SKM-1 (cell line): ENCODE measurements at regions not wholly inside any gene's neighbourhood (a gene's known extent, or its start where the extent isn't known, plus 50 kb on each side); places are given as distances from the start of the nearest gene placed in this dataset.
"Not testable (repeated sequence)": the region's sequence is repeated elsewhere in the genome, so short reads cannot be mapped to it uniquely, and the experiment has no call there.

ENCODE experiments used
- DNase-seq: peaks from one replicate; lab custom pipeline; 2025; ENCODE audit not compliant: unreplicated experiment; lab: John Stamatoyannopoulos, UW

DNA sequence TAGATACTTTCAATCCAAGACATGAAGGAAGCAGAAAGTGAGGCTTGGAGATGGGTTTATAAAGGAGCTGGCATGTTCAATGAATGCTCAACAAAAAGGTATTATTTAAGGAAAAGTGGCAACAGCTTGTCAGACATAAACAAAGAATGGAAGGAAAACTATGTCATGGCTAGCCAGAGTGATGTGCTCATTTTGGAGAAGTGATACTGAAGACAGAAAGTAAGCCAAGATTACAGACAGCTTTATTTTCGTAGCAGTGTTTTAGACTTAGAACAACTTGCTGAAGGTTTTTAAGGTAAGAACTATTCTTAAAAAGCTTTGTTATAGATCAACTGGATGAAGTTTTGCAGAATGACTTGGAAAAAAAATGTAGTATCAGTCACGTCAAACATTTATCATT lies 160.5 kb upstream of the FERD3L start:
- no peak for DNase-seq

DNA sequence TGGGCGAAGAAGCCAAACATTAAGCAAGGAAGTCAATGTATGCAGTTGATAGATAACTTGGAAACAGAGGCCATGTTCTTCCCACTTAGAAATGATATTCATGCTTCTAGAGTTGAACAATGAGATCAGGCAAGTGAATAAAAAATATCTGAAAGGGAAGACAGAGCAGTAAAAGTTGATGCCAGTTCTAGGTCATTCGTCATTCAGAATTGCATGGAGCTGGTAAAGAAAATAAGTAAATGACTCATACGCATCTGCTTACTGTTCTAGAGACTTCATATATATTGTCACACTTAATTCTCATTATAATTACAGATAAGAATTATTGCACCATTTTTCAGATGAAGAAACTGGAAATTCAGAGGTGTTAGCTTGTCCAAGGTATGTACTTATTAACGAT lies 158.9 kb upstream of the FERD3L start:
- no peak for DNase-seq

DNA sequence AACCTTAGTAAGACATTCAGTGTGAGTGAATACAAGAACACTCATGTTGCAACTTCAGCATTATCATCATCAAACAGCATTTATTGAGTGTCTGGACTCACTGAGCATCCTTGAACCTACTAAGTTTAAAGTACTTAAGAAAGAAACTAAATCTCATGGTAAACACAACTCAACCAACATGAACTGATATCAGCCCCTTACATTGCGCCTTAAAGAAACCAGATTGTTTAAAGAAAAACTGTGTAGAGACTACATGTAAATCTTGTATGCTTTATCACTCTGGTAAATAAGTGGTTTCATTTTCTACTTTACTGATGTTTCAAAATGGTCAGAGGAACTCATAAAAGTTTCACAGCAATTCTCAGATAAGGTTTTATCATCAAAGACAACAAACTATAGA lies 157.5 kb upstream of the FERD3L start:
- DNase-seq: no peak

DNA sequence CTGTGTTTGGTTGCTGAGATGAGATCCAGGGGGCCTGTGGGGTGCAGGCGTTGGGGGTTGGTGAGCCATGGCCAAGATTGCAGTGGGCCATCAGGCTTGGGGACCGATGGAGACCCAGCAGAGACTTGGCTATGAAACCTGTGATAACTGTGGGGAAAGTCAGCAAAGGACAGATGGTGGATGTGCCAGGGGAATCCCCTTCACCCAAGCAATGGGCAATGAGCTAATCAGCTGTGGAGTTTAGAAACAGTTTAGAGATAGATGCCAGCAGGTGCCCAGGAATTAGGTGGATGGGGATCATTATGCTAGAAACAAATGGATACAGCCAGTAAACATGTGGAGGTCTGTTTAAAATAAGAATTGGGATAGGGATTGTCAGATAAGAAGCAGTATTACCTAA lies 151.4 kb upstream of the FERD3L start:
- DNase-seq: no peak

DNA sequence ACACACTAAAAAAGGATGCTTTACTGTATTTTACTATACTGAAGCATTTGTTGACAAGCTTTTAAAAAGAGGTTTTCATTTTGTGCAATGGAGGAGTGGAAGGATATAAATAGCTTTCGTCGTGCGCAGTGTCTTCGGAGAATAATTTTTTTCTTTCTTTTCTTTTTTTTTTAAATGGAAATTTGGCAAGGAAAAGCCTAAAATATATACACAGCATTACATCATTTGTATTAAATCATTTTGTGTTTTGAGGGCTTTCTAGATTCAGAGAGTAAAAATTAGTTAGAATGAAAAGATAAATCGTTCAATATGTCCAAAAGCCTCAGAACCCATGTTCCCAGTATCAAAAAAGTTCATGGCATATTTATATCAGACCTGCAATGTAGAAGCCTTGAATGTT lies 150.2 kb upstream of the FERD3L start:
- no peak for DNase-seq

DNA sequence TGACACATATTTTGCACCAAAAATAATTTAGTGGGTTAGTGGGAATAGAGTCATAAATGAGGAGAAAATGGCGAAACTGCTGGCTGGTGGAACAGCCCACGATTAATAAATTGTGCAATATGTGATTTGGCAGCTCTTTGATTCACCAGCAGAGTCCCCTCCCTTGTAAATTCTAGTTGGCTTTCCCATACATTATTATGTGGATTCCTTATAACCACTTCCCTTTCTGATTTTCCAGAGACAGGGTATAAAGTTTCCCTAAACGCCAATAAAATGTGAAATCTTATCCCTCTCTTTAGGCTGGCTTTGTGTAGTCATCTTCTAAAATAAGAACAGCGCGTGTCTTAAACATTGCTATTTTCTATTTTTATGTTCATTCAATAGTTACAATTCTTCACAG lies 149.4 kb upstream of the FERD3L start:
- no peak for DNase-seq

DNA sequence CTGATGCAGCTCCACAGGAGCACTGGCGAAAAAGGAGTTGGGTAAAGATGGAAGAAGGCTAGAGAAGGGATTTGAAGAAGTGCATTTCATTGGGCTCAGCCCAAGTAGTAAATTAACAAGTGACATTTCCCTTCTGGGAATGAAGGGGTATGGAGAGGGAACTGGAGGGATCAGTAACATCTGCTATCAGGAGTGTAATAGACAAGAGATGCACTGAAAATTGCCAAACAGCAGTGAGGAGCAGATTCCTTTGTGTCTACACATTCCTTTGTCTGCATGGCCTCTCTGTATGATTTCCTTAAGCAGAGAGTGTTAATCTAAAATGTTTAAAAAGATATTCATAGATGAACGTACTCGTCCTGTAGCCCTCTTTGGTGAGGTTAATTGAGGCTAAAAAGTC lies 148.2 kb upstream of the FERD3L start:
- no peak for DNase-seq

DNA sequence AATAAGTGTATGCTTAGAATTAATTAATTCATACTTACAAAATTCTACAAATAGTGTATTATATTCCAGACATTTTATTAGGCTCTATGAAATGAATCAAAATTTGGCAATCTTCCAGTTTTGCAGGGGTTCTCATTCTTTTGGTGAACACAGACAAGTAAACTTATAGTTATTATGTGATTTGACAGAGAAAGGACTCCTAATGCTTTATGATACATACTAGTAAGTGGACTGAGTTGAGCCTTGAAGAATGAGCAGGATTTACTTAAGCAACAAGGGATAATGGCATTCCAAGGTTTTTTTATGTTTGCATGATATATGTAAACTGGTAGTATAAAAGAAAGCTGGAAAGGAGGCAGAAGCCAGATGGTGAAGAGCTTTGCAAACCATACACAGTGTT lies 145.7 kb upstream of the FERD3L start:
- no peak for DNase-seq

DNA sequence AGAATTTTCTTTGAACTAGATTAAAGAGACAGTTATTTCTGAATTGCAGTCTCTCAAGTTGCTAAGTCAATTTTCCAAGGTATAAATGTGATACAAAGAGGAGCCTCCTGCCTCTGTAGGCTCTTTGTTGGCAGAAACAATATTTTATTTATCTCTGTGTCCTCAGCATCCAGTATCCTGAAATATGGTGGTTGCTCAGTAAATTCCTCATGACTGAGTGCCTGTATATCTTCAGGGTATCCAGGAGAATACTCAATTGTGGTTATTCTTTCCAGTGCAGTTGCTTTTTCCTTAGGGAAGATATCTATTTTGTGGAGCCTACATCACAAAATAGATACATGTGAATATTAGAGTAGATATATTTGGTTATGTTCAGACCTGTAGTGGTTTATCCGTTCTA lies 144.8 kb upstream of the FERD3L start:
- DNase-seq: no peak

DNA sequence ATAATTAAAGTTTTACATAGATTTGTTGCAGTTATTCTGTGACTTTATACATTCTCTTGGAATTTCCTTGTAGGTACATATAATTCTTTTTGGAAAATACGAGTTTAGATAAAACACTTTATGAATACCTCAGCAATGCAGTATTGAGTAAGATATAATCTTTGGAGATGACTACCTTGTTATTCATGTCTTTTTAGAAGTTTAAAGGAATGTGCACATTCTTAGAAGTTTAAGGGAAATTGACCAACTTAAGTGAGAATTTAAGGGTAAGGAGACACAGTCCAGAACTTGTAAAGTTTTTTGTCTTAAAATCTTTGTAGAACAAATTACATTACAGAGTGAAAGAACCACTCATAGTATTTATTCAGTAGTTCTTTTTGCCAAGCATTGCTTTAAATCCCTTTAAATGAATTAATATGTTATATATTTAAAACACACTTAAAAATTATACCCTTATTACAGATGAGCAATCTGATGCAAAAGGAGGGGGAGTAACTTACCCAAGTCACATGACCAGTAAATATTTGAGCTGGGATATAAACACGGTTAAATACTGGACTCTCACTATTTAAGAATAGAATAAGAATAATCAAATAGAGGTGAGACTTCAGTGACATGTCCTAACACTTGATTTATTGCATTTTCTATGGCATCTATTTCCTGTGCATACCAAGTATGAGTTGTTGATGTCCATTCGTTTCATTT lies 139.5 kb upstream of the FERD3L start:
- DNase-seq: no peak

DNA sequence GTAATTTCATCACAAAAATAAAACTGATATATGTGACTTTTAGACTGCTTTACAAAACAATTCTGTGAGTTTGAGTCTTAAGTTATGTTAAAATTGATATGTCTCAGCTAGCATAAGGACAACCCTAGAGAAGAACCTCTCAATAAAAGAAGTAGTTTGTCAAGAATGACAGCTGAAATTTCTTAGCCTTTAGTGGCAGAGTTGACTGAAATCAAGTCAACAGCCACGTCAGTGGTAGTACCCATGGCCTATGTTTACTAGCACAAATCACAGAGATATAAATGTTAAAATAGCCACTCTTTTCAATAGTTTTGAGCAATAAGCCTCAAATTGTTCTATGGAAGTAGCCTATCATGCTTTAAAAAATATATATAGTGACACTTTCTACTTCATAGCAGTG lies 138.9 kb upstream of the FERD3L start:
- no peak for DNase-seq

DNA sequence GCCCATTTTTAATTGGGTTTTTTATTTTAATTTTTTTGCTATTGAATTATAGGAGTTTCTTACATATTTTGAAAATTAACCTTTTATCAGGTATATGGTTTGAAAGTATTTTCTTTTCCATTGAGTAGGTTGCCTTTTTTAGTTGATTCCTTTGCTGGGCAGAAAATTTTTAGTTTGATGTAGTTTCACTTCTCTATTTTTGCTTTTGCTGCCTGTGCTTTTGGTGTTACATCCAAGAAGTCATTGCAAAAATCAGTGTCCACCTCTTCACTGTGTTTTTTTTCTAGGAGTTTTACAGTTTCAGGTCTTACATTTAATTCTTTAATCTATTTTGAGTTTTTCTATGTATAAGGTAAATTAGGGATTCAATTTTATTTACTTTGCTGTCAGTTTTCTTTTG lies 129.8 kb upstream of the FERD3L start:
- no peak for DNase-seq

DNA sequence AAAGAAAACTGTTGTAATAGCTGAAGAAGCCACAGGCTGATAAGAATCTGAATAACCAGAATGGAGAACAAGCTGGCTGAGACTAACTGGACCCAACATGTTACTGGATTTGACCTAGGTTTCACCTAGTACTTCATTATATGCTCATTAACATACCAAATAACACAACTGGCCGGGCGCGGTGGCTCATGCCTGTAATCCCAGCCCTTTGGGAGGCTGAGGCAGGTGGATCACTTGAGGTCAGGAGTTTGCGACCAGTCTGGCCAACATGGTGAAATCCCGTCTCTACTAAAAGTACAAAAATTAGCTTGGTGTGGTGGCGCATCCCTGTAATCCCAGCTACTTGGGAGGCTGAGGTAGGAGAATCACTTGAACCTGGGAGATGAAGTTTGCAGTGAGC lies 127.1 kb upstream of the FERD3L start:
- DNase-seq: not testable (repeated sequence)

DNA sequence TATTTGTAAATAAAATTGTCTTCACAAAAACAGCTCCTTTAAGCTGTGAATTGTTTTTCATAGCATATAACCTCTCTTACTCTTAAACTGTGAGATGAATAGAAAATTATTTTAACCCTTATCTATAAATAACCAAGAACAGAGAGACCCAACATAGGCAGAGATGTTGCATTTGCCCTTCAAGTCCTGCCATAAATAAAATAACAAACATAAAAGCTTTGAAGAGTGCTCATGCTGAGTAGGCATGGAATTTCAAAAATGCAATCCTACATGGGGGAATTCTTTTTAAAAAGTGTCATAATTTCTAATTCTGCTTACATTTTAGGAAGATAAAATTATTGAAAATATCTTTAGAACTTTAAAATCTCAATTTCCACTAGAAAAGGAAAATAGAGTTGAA lies 124.1 kb upstream of the FERD3L start:
- DNase-seq: no peak

DNA sequence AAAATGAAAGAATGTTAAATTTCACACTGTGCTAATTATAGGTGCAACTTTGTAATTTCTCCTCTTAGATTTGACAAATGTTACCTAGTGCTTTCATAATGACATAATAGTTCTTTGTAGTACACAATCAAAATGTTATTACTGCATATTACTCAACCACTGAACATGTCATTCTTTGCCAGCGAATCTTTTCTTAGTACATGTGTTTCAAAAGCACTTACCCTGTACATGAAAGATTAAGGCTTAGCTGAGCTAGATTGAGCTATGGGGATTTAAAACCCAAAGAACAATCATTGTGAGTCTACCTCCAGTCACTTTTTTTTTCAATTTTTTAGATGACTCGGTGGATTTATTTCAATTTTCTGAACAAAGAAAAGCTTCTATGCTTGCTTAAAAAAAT lies 123.5 kb upstream of the FERD3L start:
- DNase-seq: no peak

DNA sequence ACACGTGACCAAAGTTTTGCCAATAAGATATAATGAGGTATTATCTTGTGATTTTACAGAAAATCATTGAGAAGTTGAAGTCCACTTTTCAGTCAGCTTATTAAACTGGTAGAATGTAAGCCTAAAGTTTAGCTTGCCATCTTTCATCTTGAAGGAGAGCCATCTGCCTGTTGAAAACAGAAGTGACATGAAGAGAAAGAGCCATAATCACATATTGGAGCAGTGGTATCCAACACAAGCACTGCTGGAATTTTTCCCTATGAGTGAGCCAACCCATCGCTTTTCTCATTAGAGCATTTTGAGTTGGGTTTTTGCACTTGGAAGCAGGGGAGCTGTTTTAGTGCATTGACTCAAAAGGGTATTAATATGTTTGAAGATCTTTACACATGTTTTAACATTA lies 117.6 kb upstream of the FERD3L start:
- no peak for DNase-seq

DNA sequence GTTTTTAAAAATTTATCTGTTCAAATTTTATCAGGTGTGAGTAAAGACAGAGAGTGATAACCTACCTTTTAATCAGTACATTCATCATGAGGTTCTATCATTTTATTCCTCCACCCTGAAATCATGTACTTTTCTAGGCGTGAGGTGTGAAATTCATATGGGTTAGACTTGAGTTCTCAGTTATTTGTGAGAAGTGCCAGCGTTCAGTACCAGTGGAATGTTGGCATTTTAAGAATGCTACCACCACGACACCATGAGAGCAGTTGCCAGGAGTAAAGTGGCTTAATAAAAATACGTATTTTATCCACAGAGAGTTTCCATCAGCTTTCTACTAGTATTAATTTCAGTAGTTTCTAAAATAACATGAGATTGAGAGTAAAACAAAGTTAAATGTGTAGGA lies 104.1 kb upstream of the FERD3L start:
- no peak for DNase-seq

DNA sequence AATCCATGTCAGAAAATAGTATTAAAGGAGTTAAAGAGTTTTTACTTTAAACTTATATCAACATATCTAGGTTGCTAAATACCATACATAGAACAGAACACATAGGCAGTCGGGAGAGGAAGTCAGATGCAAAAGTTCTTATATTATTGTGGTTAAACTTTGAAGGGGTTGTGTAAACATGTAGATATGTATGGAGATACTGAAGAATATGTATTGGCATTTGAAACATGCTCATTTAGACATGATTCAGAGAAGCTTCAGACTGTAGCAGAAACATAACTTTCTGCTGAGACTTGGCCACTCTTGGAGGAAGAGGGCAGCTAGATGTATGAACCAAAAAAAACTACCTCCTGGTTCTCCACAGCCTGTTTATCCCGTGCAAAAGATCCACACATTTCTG lies 103.5 kb upstream of the FERD3L start:
- no peak for DNase-seq

DNA sequence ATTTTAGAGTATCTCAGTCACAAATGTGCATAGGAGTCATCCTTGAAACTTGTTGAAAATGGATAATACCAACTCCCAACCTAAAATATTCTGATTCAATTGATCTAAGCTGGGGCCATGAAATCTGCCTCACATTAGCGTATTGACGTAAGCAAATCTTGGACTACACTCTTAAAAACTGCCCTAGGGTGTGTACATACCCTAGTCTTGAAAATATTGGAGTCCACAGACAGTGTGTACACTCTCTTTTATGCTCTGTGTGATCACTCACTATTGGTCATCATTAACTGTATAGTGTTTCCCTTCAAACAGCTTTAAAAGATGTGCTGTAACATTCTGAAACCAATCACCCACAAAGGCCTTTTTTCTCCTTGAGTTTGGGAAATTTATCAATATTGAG lies 102.9 kb upstream of the FERD3L start:
- DNase-seq: no peak

DNA sequence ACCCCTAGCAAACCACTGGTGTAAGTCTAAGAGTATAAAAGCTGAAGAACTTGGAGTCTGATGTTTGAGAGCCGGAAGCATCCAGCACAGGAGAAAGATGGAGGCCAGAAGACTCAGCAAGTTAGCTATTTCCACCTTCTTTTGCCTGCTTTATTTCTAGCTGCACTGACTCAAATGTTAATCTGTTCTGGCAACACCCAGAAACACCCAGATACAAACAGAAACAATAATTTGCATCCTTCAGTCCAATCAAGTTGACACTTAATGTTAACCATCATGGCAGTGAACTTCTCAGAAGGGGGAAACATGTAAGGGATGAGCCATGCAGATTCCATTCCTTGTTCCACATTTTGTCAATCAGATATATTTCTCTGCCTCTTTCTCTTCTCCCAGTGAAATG lies 101.8 kb upstream of the FERD3L start:
- no peak for DNase-seq

DNA sequence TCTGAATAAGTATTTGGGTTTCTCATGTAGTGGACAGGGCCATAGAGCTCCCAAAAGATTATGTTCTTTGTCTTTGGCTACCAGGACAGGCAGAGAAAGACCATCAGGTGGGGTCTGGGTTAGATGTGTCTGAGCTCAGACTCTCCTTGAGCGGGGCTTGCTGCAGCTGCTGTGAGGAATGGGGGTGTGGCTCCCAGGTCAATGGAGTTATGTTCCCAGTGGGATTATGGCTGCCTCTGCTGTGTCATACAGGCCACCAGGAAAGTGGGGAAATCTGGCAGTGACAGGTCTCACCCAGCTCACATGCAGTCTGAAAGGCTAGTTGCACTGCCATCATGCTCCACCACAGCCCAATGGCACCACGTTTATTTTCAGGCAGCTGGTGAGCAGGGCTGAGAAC lies 97.0 kb upstream of the FERD3L start:
- DNase-seq: no peak

DNA sequence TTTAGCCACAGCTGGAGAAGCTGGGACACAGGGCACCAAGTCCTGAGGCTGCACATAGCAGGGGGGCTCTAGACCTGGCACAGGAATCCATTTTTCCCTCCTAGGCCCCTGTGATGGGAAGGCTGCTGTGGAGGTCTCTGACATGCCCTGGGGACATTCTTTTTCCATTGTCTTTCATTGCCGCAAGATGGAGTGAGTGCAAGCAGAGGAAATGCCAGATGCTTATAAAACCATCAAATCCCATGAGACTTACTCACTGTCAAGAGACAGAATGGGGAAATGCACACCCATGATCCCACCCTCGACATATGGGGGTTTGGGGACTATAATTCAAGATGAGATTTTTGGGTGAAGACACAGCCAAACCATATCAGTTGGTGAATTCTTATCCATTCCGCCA lies 94.7 kb upstream of the FERD3L start:
- DNase-seq: no peak

DNA sequence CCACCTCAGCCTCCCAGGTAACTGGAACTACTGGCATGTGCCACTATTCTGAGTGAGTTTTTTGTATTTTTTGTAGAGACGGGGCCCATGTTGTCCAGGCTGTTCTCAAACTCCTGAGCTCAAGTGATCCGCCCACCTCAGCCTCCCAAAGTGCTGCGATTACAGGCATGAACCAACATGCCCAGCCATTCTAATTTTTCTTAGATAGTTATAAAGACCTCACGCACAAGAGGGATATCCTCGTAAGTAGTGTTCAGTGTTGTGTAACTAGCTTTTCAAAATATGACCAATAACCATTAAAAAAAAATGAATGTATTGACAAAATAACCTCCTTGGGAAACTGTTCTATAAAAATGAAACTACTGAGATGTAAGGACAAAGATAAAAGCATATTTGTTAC lies 90.5 kb upstream of the FERD3L start:
- no peak for DNase-seq

DNA sequence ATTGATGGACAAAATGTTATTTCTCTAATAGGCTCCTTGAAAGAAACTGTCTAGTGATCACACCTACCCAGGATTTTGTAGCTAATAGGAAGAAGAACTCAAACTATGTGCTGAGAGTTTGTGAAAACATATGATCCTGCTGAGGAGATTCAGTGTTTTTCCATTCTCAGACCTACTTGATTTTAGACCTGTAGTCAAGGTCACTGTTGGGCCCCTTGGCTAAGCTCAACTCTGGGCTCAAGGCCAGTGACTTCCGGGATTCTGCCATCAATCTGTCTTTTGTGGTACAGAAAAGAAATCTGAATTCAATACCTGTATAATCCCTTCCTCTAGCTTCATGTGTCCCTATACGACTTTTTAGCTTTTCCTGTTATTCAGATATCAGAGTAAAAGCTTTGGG lies 79.7 kb upstream of the FERD3L start:
- DNase-seq: no peak
